ENCODE measurements at regions not wholly inside any gene's neighbourhood (a gene's known extent, or its start where the extent isn't known, plus 50 kb on each side); places are given as distances from the start of the nearest gene placed in this dataset.

GRCh38 chr7:17054206-17054605 lies 172.4 kb upstream of the AGR3 start:
- DNase-seq (ENCODE audit: unreplicated experiment) = no peak
- BruUV-seq (replicated peaks) = no TSS peak
- no peak for TF ChIP-seq CTCF (IDR thresholded peaks at IDR 0.05; ENCODE audit: unreplicated experiment)
- Mint-ChIP-seq H3K4me1 (ENCODE audit: insufficient read depth, unreplicated experiment) (peaks cover 7% of the 10 kb centered on the region), H3K36me3 (ENCODE audit: insufficient read depth, unreplicated experiment) (no peaks in the 10 kb centered on the region), H3K27ac (ENCODE audit: low read depth, unreplicated experiment) (no peak overlapping the region), H3K4me3 (ENCODE audit: unreplicated experiment) (no peak overlapping the region), H3K27me3 (ENCODE audit: insufficient read depth, unreplicated experiment) (no peaks in the 10 kb centered on the region), H3K9me3 (ENCODE audit: unreplicated experiment) (no peaks in the 10 kb centered on the region)
- CTCF ChIA-PET = interaction anchor here (1.3 to 1.8 kb wide), 3 partner anchors 8 to 163 kb away, joined by 4 read pairs; no protein-coding TSS in a partner anchor
- POLR2A ChIA-PET = no interaction called here
- intact Hi-C loops (cut with micrococcal nuclease) = no loop called here

DNA sequence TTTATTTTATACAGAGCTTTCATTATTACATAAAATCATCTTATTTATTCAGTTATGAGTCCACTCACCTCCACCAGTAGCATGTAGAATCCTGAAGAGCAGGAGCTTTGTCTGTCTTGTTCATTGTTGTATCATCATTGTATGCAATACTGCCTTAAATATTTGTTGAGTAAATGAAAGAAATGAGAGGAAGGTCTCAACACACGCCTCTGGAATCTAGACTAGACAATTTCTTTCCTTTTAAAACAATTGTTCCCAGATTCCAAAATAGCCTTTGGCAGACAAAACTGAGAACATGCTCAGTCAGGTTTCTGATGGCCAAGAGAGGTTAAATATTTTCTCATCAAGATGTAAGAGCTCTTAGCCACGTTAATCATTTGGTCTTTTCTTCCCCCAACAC lies 173.1 kb upstream of the AGR3 start:
- intact Hi-C loops (cut with micrococcal nuclease) = no loop called here
- Mint-ChIP-seq H3K36me3 (ENCODE audit: insufficient read depth, unreplicated experiment) (no peaks in the 10 kb centered on the region), H3K4me1 (ENCODE audit: insufficient read depth, unreplicated experiment) (peaks cover 7% of the 10 kb centered on the region), H3K9me3 (ENCODE audit: unreplicated experiment) (no peaks in the 10 kb centered on the region), H3K27ac (ENCODE audit: low read depth, unreplicated experiment) (no peak overlapping the region), H3K27me3 (ENCODE audit: insufficient read depth, unreplicated experiment) (no peaks in the 10 kb centered on the region), H3K4me3 (ENCODE audit: unreplicated experiment) (no peak overlapping the region)
- BruUV-seq (replicated peaks) = no TSS peak
- no peak for TF ChIP-seq CTCF (IDR thresholded peaks at IDR 0.05; ENCODE audit: unreplicated experiment)
- CTCF ChIA-PET = interaction anchor here (1.3 to 1.8 kb wide), 3 partner anchors 8 to 163 kb away, joined by 4 read pairs; no protein-coding TSS in a partner anchor
- no peak for DNase-seq (ENCODE audit: unreplicated experiment)
- POLR2A ChIA-PET = interaction anchor here (0.9 to 1.2 kb wide), 2 partner anchors 247 to 260 kb away, joined by 3 read pairs; no protein-coding TSS in a partner anchor

- CTCF ChIA-PET = interaction anchor here (0.5 to 1.8 kb wide), 4 partner anchors 7 to 164 kb away, joined by 3 to 5 read pairs (median 4); no protein-coding TSS in a partner anchor
- no peak overlapping the region for H3K27ac Mint-ChIP-seq (ENCODE audit: low read depth, unreplicated experiment)
- intact Hi-C loops (cut with micrococcal nuclease) = no loop called here
- no peak overlapping the region for H3K4me3 Mint-ChIP-seq (ENCODE audit: unreplicated experiment)
- no peak for TF ChIP-seq CTCF (IDR thresholded peaks at IDR 0.05; ENCODE audit: unreplicated experiment)
- BruUV-seq (replicated peaks) = no TSS peak
- no peaks in the 10 kb centered on the region for H3K9me3 Mint-ChIP-seq (ENCODE audit: unreplicated experiment)
- H3K4me1 Mint-ChIP-seq (ENCODE audit: insufficient read depth, unreplicated experiment) = peaks cover 7% of the 10 kb centered on the region
- no peaks in the 10 kb centered on the region for H3K36me3 Mint-ChIP-seq (ENCODE audit: insufficient read depth, unreplicated experiment)
- DNase-seq (ENCODE audit: unreplicated experiment) = no peak
- no peaks in the 10 kb centered on the region for H3K27me3 Mint-ChIP-seq (ENCODE audit: insufficient read depth, unreplicated experiment)
- POLR2A ChIA-PET = interaction anchor here (0.9 to 1.2 kb wide), 2 partner anchors 246 to 261 kb away, joined by 3 read pairs; no protein-coding TSS in a partner anchor
Observed at GRCh38 chr7:17055596-17055995, 173.8 kb upstream of the AGR3 start.

- ChIA-PET POLR2A (interaction anchor here (1.1 kb wide), 1 partner anchor 249 kb away, joined by 3 read pairs; no protein-coding TSS in a partner anchor), CTCF (interaction anchor here (0.5 to 0.6 kb wide), 2 partner anchors 85 to 123 kb away, joined by 3 read pairs; no protein-coding TSS in a partner anchor)
- BruUV-seq (replicated peaks) = no TSS peak
- H3K9me3 Mint-ChIP-seq (ENCODE audit: unreplicated experiment) = no peaks in the 10 kb centered on the region
- H3K27ac Mint-ChIP-seq (ENCODE audit: low read depth, unreplicated experiment) = no peak overlapping the region
- no peak overlapping the region for H3K4me3 Mint-ChIP-seq (ENCODE audit: unreplicated experiment)
- no peaks in the 10 kb centered on the region for H3K27me3 Mint-ChIP-seq (ENCODE audit: insufficient read depth, unreplicated experiment)
- H3K4me1 Mint-ChIP-seq (ENCODE audit: insufficient read depth, unreplicated experiment) = peaks cover 7% of the 10 kb centered on the region
- intact Hi-C loops (cut with micrococcal nuclease) = no loop called here
- DNase-seq (ENCODE audit: unreplicated experiment) = no peak
- no peaks in the 10 kb centered on the region for H3K36me3 Mint-ChIP-seq (ENCODE audit: insufficient read depth, unreplicated experiment)
- TF ChIP-seq CTCF (IDR thresholded peaks at IDR 0.05; ENCODE audit: unreplicated experiment) = no peak
Observed at GRCh38 chr7:17056491-17057142, 174.8 kb upstream of the AGR3 start.
